PC-3 (cell line): ENCODE measurements at regions not wholly inside any gene's neighbourhood (a gene's known extent, or its start where the extent isn't known, plus 50 kb on each side); places are given as distances from the start of the nearest gene placed in this dataset.

Experiments used
- ATAC-seq: fragments of 200-7000 bp; cut with Tn5 transposase; 2 replicates; pipeline ENCODE4 v1.9.1; 2020; ENCODE audit warnings: mild to moderate bottlenecking, moderate library complexity
- BruUV-seq: library from RNA; stranded (reverse); fragments of 400-500 nt; replicated peaks from 2 replicates; lab custom pipeline; 2021; lab: Mats Ljungman, UMichigan
- CTCF ChIA-PET: fragments of 300-600 bp; sonication (Branson Sonifier 250); formaldehyde crosslinking; loops from one replicate; lab custom pipeline; 2022; ENCODE audit warnings: antibody characterized with exemption; lab: Charles Lee
- POLR2A ChIA-PET: fragments of 300-600 bp; sonication (Branson Sonifier 250); formaldehyde crosslinking; loops from one replicate; lab custom pipeline; 2022; ENCODE audit warnings: antibody characterized with exemption; ENCODE audit not compliant: unreplicated experiment; lab: Charles Lee
- DNase-seq: peaks from one replicate; pipeline ENCODE4 v3.0.0-alpha.2; 2015
- H2AFZ ChIP-seq: fragments of 300-600 bp; sonication (generic); 2 replicates; pipeline ENCODE4 v1.6.0; 2016; ENCODE audit warnings: antibody characterized with exemption, low read length
- H3F3A ChIP-seq: fragments of 300-600 bp; sonication (generic); one replicate; pipeline ENCODE4 v1.6.0; 2017; ENCODE audit warnings: antibody characterized with exemption, low read length, control low read depth, mild to moderate bottlenecking; ENCODE audit not compliant: unreplicated experiment
- H3K27ac ChIP-seq: fragments of 300-600 bp; sonication (generic); 2 replicates; pipeline ENCODE4 v1.5.1; 2016; ENCODE audit warnings: mild to moderate bottlenecking, low read length
- H3K27me3 ChIP-seq: fragments of 300-600 bp; sonication (generic); 2 replicates; pipeline ENCODE4 v1.6.1; 2016; ENCODE audit warnings: low read length, mixed read lengths
- H3K36me3 ChIP-seq: fragments of 300-600 bp; sonication (generic); 2 replicates; pipeline ENCODE4 v1.6.1; 2016; ENCODE audit warnings: low read depth, mixed run types, low read length, mixed read lengths
- H3K4me1 ChIP-seq: fragments of 300-600 bp; sonication (generic); 2 replicates; pipeline ENCODE4 v1.5.1; 2016; ENCODE audit warnings: low read length; ENCODE audit not compliant: insufficient read depth
- H3K4me2 ChIP-seq: fragments of 300-600 bp; sonication (generic); 2 replicates; pipeline ENCODE4 v1.6.0; 2016; ENCODE audit warnings: low read length
- H3K4me3 ChIP-seq: fragments of 300-600 bp; sonication (generic); 2 replicates; pipeline ENCODE4 v1.5.1; 2016; ENCODE audit warnings: mild to moderate bottlenecking, low read length, mixed read lengths
- H3K79me2 ChIP-seq: fragments of 300-600 bp; sonication (generic); 2 replicates; pipeline ENCODE4 v1.6.1; 2017; ENCODE audit warnings: low read length, mixed read lengths
- H3K9ac ChIP-seq: fragments of 300-600 bp; sonication (generic); 2 replicates; pipeline ENCODE4 v1.6.0; 2016; ENCODE audit warnings: mild to moderate bottlenecking, low read length
- H3K9me2 ChIP-seq: fragments of 300-600 bp; sonication (generic); replicated peaks from 2 replicates; pipeline ENCODE4 v1.6.1; 2016; ENCODE audit warnings: mixed run types, low read length, mixed read lengths
- H3K9me3 ChIP-seq: fragments of 300-600 bp; sonication (generic); 2 replicates; pipeline ENCODE4 v1.6.1; 2016; ENCODE audit warnings: low read length, mixed read lengths
- H4K20me1 ChIP-seq: fragments of 300-600 bp; sonication (generic); 2 replicates; pipeline ENCODE4 v1.6.1; 2016; ENCODE audit warnings: low read length, mixed read lengths
- CTCF ChIP-seq: fragments of 300-600 bp; sonication (generic); conservative IDR thresholded peaks from 2 replicates; pipeline ENCODE4 v1.5.1; 2017; ENCODE audit warnings: antibody characterized with exemption, low read depth, mild to moderate bottlenecking, low read length
- EZH2 ChIP-seq: fragments of 300-600 bp; sonication (generic); IDR thresholded peaks from one replicate; pipeline ENCODE4 v1.6.1; 2017; ENCODE audit warnings: antibody characterized with exemption, mild to moderate bottlenecking, low read length; ENCODE audit not compliant: unreplicated experiment
- EZH2phosphoT487 ChIP-seq: fragments of 300-600 bp; sonication (generic); IDR thresholded peaks from 2 replicates; pipeline ENCODE4 v1.6.1; 2018; ENCODE audit warnings: mild to moderate bottlenecking, antibody characterized with exemption, low read length, borderline replicate concordance
- intact Hi-C: fragments of 100-400 bp; cut with micrococcal nuclease; formaldehyde crosslinking; loops from 2 replicates; pipeline ENCODE4 v1.9.0; 2023

DNA sequence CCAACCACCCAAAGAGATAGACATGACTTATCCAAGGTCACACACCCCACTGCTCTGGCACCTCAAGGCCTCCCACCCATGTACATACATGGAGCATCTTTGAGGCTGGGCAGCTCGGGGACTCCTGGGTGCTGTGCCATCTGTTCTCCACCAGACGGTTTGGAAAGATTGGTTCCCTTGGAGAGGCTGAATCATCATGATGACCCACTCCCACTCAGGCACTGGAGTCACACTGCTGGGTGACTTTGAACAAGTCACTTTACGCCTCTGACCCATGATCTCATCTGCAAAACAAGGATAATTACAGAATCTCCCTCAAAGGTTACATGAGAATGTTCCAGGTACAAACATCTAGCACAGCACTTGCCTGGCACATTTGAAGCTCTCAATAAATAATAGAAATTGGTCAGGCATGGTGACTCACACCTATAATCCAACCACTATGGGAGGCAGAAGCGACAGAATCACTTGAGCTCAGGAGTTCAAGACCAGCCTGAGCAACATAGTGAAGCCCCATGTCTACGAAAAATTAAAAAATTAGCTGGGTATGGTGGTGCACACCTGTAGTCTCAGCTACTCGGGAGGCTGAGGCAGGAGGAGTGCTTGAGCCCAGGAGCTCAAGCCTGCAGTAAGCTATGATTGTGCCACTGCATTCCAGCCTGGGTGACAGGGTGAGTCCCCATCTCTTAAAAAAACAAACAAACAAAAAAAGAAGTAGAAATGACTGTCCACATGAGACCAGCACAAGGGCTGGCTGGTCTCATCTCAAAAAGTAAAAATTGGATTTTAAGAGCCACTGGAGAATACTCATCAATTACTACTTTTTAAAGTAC, 74.9 kb downstream of the RRAGC start:
- H3K9me2 ChIP-seq: no peaks in the 10 kb centered on the region
- no peaks in the 10 kb centered on the region for H3K9me3 ChIP-seq
- H3K4me2 ChIP-seq: no peak overlapping the region
- no peak for TF ChIP-seq EZH2
- TF ChIP-seq EZH2phosphoT487: no peak
- no peak for TF ChIP-seq CTCF
- ATAC-seq (no peak), DNase-seq (no peak)
- BruUV-seq: no TSS peak
- H3K36me3 ChIP-seq: no peaks in the 10 kb centered on the region
- no peak overlapping the region for H3K4me3 ChIP-seq
- H4K20me1 ChIP-seq: no peaks in the 10 kb centered on the region
- intact Hi-C loops: no loop called here
- peaks cover 70% of the 10 kb centered on the region for H3K27me3 ChIP-seq
- H3K79me2 ChIP-seq: no peaks in the 10 kb centered on the region
- no peaks in the 10 kb centered on the region for H3F3A ChIP-seq
- ChIA-PET CTCF (no interaction called here), POLR2A (no interaction called here)
- no peak overlapping the region for H3K27ac ChIP-seq
- no peak overlapping the region for H2AFZ ChIP-seq
- no peaks in the 10 kb centered on the region for H3K4me1 ChIP-seq
- H3K9ac ChIP-seq: no peak overlapping the region

- ChIA-PET CTCF (no interaction called here), POLR2A (no interaction called here)
- Histone ChIP-seq H3K4me2 (no peak overlapping the region), H3K79me2 (no peaks in the 10 kb centered on the region), H3K9me3 (no peaks in the 10 kb centered on the region), H3K27ac (no peak overlapping the region), H3K4me3 (no peak overlapping the region), H3K36me3 (no peaks in the 10 kb centered on the region), H3K9me2 (no peaks in the 10 kb centered on the region), H3K9ac (no peak overlapping the region), H3K4me1 (no peaks in the 10 kb centered on the region), H4K20me1 (no peaks in the 10 kb centered on the region), H3F3A (no peaks in the 10 kb centered on the region), H3K27me3 (peaks cover 68% of the 10 kb centered on the region), H2AFZ (no peak overlapping the region)
- DNase-seq: no peak
- intact Hi-C loops: no loop called here
- no TSS peak for BruUV-seq
- no peak for ATAC-seq
- TF ChIP-seq EZH2phosphoT487 (no peak), EZH2 (no peak), CTCF (no peak)
Observed at GRCh38 chr1:38783640-38784229, 75.8 kb downstream of the RRAGC start.
